AG10803 (cell line): ENCODE measurements at regions not wholly inside any gene's neighbourhood (a gene's known extent, or its start where the extent isn't known, plus 50 kb on each side); places are given as distances from the start of the nearest gene placed in this dataset.

ENCODE experiments used
- DNase-seq: peaks from one replicate; pipeline ENCODE4 v3.0.0; 2010; ENCODE audit warnings: low read depth
- H3K4me3 ChIP-seq: 2 replicates; pipeline ENCODE4 v1.5.1; 2011; ENCODE audit warnings: mild to moderate bottlenecking, low read length, control low read depth
- TF ChIP-seq, protein P1 (sequence below): conservative IDR thresholded peaks from 2 replicates; pipeline ENCODE4 v1.5.1; 2011; ENCODE audit warnings: mild to moderate bottlenecking, low read length, control low read depth, inconsistent platforms

DNA sequence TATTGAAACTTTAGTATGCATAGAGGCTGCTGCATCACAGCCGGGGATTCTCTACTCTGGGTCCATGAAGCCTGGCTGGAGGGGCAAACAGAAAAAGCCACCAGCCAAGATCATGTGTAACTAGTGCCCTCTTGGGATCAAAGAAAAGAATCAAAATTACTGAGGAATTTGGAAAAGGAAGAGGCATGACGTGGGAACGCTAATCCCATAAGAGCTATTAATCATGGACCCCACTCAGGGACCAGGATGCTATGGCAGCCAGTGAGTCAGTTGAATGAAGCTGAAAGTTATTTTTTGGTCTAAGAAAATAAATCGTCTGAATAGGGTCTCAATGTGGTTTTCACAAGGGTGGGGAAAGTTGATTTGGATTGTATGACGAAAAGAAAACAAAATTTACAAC is 1165.1 kb downstream of the ROBO2 start:
- H3K4me3 ChIP-seq: no peak overlapping the region
- peak; percentile 19 for DNase-seq
- TF ChIP-seq, protein P1, sequence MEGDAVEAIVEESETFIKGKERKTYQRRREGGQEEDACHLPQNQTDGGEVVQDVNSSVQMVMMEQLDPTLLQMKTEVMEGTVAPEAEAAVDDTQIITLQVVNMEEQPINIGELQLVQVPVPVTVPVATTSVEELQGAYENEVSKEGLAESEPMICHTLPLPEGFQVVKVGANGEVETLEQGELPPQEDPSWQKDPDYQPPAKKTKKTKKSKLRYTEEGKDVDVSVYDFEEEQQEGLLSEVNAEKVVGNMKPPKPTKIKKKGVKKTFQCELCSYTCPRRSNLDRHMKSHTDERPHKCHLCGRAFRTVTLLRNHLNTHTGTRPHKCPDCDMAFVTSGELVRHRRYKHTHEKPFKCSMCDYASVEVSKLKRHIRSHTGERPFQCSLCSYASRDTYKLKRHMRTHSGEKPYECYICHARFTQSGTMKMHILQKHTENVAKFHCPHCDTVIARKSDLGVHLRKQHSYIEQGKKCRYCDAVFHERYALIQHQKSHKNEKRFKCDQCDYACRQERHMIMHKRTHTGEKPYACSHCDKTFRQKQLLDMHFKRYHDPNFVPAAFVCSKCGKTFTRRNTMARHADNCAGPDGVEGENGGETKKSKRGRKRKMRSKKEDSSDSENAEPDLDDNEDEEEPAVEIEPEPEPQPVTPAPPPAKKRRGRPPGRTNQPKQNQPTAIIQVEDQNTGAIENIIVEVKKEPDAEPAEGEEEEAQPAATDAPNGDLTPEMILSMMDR: no peak

GRCh38 chr3:78221300-78221699 is 1181.4 kb downstream of the ROBO2 start:
- TF ChIP-seq, protein P1: no peak; the same call in 1 of the 2 replicates
- no peak for DNase-seq

DNA sequence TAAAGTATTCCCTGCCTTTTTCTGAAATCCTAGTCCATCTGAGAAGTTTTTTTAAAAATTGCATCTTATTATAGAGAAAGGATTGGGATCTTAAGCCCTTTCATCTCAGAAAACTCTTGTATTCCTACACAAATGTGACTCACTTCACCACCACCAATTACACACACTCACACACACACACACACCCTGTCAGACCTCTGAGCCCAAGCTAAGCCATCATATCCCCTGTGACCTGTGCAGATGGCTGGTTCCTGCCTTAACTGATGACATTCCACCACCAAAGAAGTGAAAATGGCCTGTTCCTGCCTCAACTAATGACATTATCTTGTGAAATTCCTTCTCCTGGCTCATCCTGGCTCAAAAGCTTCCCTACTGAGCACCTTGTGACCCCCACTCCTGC is 1181.9 kb downstream of the ROBO2 start:
- no peak for DNase-seq
- H3K4me3 ChIP-seq: no peak overlapping the region
- TF ChIP-seq, protein P1: no peak

More at GRCh38 chr3:78221300-78221699, 1181.4 kb downstream of the ROBO2 start:
- no peak overlapping the region for H3K4me3 ChIP-seq

- no peak for DNase-seq
- H3K4me3 ChIP-seq: no peak overlapping the region
- TF ChIP-seq, protein P1: no peak
Observed at GRCh38 chr3:78235841-78236240, 1195.9 kb downstream of the ROBO2 start.

DNA sequence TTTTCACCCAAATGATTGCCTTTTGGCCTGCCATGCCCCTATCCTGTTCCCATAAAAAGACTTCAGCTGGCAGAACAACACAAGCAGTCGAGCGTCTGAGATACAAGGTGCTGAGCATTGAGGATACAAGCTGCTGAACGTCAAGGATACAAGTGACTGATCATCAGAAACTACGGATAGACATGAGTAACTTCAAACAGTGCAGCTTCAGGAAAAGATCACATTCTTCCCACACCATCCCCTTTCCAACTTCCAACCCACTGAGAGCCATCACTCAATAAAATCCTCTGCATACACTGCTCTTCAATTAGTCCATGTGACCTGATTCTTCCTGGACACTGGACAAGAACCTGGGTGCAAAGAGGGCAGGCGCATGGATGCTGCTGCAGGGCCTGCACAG is 1198.9 kb downstream of the ROBO2 start:
- H3K4me3 ChIP-seq: no peak overlapping the region
- TF ChIP-seq, protein P1: no peak
- no peak for DNase-seq

DNA sequence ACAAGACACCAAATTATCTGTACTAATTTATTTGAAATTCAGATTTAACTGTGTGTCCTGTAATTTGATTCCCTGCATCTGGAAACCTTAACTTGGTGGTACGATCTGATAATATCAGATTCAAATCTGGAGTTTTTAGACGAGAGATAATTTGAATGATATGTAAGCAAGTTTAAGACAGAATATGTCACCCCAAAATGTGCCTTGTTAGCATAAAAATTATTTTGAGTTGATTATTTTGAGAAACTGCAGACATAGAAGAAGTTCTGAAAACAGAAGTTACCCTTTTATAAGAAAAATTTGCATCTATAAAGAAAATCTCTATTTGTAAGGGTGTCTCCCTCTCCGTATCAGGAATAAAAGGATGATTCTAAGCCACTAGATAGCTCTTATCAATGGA is 1202.8 kb downstream of the ROBO2 start:
- TF ChIP-seq, protein P1: no peak
- no peak overlapping the region for H3K4me3 ChIP-seq
- no peak for DNase-seq

DNA sequence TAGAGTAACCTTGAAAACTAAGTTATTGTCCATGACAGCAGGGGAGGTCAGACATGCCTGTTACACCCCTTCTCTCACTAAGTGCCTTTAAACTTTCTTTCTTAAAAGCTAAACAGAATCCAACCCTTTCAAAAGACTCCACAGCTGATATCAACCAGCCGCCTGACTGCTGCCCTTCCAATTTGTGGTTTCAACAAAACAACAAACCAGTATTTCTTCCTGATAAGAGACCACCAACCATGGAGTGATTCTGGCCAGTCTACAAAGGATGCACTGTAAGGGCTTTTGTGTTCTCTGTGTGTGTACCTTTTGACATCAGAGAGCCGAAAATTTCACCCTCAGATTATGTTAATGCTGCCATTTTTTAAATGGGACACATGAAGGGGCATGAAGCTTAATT is 1204.2 kb downstream of the ROBO2 start:
- no peak overlapping the region for H3K4me3 ChIP-seq
- no peak for DNase-seq
- TF ChIP-seq, protein P1: no peak
